T-helper 1 cell (primary cell): ENCODE measurements at regions not wholly inside any gene's neighbourhood (a gene's known extent, or its start where the extent isn't known, plus 50 kb on each side); places are given as distances from the start of the nearest gene placed in this dataset.
A peak's percentile ranks its signal among the peaks of the same experiment; 100 is the strongest.

ENCODE experiments used
- DNase-seq, 5 donors: peaks; one replicate each; pipeline ENCODE4 v3.0.0-alpha.2; 2012 to 2020

- DNase-seq, result no peak
Observed at GRCh38 chr12:105754313-105754712, 384.4 kb downstream of the NUAK1 start.

DNA sequence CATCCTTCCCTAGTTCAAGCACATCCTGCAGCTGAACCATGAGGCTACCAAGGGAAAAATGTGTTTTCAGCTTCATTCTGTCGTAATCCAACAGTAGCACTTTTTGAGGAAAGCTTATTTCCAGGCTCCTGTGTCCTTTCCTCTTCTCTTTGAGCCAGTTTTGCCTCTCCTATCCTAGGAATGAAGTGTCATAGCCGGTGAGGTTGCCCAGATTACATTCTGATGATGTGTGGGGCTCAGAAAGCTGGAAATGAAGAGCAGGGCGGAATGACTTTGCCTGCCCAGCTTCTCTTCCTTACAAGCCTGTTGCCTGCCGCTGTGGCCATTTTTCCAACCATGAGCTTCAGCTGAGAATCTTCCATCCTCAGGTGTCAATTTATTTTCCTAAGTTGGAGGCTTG, 381.8 kb downstream of the NUAK1 start:
- DNase-seq, result no peak

DNA sequence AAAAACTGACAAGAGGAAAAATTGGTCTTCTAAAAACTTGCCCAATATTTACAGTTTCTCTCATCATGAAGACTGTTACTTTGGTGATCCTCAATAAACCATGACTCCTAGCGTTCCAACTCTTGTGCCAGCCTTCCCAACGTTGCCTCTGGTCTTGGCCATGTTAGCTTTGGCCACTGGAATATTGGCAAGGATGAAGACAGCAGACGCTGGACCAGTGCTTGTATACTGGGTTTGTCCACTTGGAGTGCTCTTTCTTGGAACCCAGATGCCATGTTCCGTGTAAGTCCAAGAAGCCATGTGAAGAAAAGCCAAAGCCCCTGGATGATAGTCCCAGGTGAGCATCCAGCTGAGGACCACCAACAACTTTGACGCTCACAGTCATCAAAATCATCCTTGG, 379.6 kb downstream of the NUAK1 start:
- DNase-seq, result no peak

DNA sequence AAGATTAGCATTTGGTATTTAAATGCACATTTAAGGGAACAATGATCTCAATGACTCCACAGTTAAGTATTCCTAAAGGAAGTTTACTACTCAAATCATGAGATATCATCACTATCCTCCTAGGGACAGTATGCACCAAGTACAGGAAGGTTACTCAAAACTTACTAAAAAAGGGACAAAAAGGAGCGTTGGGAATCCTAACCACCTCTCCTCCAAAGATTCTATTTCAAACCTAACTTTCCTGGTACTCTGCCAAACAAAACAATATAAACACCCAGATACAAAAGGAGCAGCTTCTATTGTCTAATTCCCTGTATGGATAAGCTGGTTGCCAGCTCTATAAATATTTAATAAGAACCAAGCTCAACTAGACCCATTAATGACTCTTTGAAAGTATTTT, 377.7 kb downstream of the NUAK1 start:
- no peak for DNase-seq

DNA sequence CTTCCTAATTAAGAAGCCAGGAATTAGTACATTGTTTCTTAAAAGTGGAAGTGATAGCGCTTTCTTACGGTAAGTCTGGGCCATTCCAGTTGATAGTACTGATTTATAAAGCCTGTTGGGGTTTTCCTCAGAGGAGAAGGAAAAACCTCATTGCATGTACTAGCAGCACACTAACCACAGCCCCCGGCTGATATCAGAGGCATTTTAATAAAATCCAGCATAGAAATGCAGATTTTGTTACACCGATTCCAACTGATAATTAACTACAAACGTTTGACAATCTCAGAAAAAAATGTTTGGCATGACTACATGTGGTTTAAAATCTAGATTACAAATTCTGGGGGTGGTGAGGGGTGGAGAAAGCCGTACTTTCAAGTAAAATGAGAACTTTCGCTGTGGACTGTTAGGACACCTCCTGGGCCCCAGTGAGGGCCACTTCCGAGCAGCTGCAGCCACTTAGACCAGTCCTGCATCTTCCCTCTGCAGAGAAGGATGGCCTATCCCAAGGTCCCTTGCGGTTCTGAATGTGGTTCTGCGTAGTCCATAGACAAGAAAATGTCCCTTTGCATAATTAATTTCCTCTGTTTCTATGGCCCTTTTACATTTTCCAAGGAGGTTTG, 374.4 kb downstream of the NUAK1 start:
- DNase-seq, result no peak

DNA sequence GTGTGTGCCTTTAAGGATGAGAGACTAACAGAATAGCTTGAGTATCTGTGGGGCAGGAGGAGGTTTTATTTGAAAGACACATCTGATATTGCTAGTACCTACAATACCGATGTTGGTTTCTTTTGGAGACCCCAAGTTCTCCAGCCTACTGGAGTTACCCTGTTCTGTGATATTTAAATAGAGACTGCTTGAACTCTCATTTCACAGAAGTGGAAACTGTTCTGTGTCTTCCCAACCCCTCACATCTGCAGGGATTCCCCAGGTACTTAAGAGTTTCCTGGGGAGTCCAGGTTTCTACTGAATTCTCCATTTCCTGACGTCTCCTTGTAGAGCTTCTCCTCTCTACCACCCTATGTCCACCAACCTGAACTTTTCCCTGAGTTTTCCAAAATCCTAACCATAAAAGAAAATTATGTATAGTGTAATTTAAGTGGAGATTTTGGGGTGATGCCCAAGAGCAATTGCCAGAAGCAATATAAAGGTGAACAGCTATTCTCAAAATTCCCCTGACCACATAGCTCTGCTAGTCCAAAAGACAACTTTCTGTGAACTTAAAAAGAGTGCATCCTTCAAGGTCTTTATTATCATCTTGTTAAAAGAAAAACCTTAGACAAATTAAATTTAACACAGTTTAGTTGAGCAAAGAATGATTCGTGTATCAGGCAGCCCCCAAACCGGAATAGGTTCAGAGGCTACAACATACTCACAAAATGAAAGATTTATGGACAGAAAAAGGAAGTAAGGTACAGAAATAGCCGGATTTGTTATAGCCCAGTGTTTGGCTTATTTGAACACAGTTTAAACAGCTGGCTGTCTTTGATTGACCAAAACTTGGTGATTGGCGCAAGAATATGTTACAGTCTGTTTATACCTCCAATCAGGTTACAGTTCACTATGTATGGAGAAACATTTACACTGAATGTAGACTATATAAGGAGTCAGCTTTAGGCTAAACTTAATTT, 373.4 kb downstream of the NUAK1 start:
- no peak for DNase-seq

GRCh38 chr12:105766029-105766428, 372.7 kb downstream of the NUAK1 start:
- no peak for DNase-seq

DNA sequence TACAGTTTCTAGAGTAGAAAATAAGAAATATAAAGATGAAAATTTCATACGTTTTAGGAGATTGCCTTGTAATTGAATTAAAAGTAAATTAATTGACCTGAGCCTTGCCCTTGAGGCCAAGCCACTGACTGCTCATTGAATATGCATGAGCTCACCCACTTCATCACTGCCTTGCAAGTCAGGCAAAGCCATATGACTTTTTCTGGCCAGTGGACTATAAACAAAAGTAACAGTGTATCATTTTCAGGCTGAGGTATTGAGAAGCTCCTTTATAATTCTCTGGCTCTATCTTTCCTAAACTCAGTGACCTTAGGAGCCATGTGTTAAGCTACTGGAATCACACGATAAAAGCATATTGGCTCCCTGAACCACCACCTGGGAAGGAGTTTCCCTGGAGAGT, 369.3 kb downstream of the NUAK1 start:
- no peak for DNase-seq

GRCh38 chr12:105773471-105773870, 365.3 kb downstream of the NUAK1 start:
- no peak for DNase-seq

DNA sequence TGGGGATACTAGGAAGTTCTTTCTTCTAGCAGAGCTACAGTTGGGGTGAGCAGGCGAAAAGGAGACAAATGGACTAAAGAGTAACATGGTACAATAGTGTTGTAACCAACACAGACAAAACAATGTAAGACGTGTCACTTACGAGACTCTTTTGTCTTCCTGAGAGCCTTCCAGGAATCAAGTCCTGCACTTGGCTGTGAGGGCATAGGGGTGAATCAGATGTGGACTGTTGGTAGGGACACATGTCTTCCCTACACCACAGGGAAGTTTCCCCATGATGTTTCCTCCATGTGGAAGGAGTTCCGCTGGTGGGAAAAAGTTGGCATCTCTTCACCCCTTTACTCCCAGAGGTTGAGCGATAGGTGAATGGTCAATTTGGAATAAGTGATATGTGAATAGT, 364.7 kb downstream of the NUAK1 start:
- no peak for DNase-seq

DNA sequence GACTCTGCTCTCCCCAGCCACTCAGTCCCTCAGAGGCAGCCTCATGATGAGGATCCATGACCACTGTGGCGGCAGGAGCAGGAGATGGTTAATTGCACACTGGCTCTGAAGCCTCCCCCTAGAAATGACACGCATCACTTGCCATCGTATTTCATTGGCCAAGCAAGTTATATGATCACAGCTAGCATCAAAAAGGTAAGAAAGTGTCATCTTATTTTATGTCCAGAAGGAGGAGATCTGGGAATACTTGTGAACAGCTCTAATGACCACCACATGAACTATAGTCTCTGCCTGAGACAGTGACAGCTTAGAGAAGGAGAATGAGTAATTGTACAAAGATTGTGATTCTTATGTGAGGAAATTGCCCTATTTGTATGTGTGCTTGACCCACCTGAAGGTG, 363.4 kb downstream of the NUAK1 start:
- no peak for DNase-seq

DNA sequence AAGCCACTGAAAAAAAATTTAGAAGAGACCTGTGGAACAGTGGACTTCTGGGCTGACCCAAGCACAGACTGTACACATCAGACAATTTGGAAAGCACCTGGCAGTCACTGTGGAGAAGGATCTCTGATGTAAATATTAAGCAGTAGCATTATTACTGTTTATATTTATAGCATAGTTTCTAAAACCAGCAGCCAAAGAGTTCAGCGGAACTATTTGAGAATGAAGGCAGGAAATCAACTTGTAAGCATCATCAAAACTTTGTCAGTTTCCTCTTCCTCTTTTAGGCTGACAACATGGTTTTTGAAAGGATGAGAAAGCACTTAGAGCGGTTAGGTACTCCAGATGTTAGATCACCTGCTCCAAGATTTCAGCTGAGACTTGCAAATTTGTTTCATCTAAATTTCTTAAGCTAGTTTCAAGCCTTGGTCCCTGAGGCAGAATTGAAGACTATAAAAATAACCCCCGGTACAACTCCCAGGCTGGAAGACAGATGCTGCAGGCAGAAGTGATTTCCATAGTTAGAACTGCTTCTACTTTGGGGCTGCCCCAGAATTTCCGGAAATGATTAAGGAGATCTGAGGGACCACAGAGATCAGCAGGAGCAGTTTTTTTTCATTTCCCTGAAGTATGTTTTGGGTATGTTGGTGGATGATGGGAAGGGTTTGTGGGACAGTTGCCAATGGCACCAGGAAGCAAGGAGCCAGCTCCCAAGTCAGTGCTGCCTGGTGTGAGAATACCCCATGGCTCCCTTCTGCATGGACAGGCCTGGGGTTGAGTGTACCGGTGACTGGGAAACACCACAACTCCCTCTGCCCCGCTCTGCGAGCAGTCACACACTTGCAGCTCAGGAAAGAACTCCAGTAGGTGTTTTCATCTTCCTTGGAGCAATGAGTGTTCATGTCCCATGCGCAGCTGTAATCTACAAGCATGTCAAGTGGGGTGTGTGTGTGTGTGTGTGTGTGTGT, 354.5 kb downstream of the NUAK1 start:
- DNase-seq, result peak in 1 of 5 donors; percentile 22

GRCh38 chr12:105793421-105793820, 345.3 kb downstream of the NUAK1 start:
- no peak for DNase-seq

- DNase-seq, result no peak
Observed at GRCh38 chr12:105798256-105798845, 340.4 kb downstream of the NUAK1 start.

DNA sequence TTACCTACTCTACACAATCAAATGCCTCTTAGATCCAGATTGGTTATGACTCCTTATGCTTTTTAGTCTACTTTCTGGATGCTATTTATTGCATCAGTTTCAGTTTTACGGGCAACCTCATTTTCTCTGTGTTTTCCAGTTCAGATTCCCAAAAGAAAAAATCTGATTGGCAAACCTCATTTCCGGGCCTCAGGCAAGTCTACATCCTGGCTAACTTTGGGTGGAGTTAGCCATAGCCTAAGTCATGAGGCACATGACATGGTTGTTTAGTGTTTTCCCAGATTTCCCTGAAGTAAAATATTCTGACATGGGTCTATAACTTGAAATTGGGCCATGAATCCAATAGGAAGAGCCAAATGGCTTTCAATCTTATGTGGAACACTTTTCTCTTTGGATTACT, 339.7 kb downstream of the NUAK1 start:
- no peak for DNase-seq

- no peak for DNase-seq
Observed at GRCh38 chr12:105801351-105801750, 337.4 kb downstream of the NUAK1 start.

DNA sequence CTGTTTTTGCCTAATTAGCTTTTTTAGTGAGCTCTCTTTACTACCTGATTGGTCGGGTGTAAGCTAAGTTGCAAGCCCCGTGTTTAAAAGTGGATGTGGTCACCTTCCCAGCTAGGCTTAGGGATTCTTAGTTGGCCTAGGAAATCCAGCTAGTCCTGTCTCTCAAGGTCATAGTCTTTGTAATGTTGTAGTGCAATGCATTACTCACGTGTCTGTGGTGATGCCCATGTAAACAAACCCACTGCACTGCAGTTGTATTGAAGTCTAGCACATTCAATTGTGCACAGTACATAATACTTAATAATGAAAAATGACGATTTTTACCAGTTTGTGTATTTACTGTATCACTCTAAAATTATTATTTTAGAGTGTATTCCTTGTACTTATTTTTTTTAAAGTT, 335.5 kb downstream of the NUAK1 start:
- no peak for DNase-seq

DNA sequence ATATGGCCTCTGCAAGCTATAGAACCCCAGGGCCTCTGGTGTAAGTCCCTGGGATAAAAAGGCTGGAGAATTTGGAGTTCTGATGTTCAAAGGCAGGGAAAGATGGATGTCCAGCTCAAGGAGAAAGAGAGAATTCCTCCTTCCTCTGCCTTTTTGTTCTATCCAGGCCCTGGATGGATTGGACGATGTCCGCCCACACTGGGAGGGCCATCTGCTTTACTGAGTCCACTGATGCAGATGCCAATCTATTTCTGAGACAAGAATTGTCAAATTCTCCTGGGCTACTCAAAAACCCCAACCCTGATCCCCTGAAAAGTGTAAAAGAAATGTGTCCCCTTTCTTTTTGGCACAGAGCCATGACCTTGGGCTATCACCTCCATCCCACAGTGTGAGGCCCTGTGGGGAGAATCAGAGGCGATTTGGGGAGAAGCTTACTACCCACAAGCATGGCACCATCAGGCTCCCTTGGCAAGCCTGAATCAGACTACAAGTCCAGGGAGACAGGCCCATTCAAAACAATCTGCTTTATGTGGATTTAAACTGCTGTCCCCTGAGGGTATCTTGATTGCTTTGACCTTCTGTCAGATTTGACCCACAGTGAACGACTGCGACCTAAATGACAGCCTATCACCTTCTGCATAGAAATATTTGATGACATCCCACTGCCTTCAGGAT, 334.0 kb downstream of the NUAK1 start:
- DNase-seq, result no peak

DNA sequence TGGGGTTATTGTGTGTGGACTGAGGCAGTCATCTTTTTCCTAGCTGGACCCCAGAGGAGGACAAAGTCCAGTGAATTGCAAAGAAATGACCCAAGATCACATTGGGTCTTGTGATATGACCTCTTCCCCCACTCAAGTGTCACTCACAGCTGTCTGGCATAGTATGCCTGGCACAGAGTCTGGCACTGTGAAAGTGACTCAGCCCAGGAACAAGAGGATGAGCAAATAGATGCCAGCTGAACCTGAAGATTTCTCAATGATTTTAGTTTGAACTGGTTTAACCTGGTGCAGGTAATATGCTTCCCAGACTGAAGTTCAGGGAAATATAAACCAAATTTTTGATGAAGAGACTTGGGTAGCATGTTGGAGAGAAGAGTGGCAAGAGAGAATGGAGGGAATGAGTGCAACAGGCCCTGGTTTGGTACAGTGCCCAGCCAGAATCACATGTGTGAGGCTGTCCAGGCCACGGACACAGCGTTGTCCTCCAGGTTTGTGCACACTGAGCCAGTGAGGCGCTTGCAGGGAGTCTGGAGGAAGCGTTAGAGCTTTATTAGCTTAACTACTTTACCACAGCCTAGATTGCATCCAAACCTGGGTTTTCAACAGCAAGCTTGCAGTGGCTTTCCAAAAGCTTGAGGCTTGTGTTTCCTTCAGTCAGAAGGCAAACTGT, 332.9 kb downstream of the NUAK1 start:
- DNase-seq, result no peak

DNA sequence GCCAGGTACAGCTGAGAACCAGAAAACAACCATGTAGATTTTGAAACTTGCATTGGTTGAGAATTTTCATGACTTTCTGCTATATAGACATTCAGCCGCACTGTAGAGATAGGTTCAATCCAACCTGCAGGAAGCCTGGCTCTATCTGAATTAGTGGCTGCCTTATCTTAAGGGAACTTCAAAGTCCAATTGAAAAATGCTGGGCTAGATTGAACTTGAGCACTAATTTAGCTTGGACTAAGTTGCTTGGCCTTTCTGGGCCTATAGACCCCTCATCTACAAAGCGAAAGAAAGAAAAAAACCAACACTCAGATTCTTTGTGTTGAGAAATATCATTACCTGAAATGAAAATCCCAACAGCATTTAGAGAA, 332.4 kb downstream of the NUAK1 start:
- no peak for DNase-seq

DNA sequence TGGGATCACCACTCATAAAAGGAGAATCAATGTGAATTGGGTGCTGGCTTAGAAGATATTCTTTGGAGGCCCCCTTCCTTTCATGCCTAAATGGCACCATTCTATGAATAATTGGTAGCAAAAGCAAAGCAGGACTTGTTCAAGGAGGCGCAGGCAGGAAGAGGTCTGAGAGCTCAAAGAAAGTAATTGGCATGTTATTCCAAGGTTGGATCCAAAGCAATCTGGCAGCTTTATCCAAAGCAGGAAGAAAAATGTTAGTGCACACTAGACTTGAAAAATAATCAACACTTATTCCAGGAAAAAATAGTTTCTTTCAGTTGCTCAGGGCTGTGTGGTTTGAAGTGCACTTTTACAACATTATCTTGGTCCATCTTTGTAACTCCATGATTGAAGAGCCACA, 326.4 kb downstream of the NUAK1 start:
- no peak for DNase-seq

- DNase-seq, result no peak
Observed at GRCh38 chr12:105813201-105813600, 325.6 kb downstream of the NUAK1 start.
